DOHH2 (cell line): ENCODE measurements at regions not wholly inside any gene's neighbourhood (a gene's known extent, or its start where the extent isn't known, plus 50 kb on each side); places are given as distances from the start of the nearest gene placed in this dataset.
"Not testable (repeated sequence)": the region's sequence is repeated elsewhere in the genome, so short reads cannot be mapped to it uniquely, and the experiment has no call there.

Experiments
- H3F3A ChIP-seq: fragments of 200-600 bp; sonication (generic), shearing (Covaris generic); 2 replicates; pipeline ENCODE4 v1.6.0; 2016; ENCODE audit warnings: antibody characterized with exemption, mild to moderate bottlenecking; ENCODE audit not compliant: control insufficient read depth, insufficient read depth
- H3K27ac ChIP-seq: fragments of 200-600 bp; sonication (generic); 2 replicates; pipeline ENCODE4 v1.5.1; 2014; ENCODE audit warnings: low read depth, mild to moderate bottlenecking, low read length, moderate library complexity
- H3K27me3 ChIP-seq: fragments of 200-600 bp; sonication (generic); 2 replicates; pipeline ENCODE4 v1.6.1; 2014; ENCODE audit warnings: mild to moderate bottlenecking, low read length, mixed read lengths; ENCODE audit not compliant: control insufficient read depth
- H3K36me3 ChIP-seq: fragments of 200-600 bp; sonication (generic); 2 replicates; pipeline ENCODE4 v1.6.1; 2014; ENCODE audit warnings: mild to moderate bottlenecking, low read length, moderate library complexity, mixed read lengths; ENCODE audit not compliant: control insufficient read depth
- H3K4me1 ChIP-seq: fragments of 200-600 bp; sonication (generic); 2 replicates; pipeline ENCODE4 v1.6.1; 2014; ENCODE audit warnings: mild to moderate bottlenecking, low read length, mixed read lengths; ENCODE audit not compliant: control insufficient read depth
- H3K4me2 ChIP-seq: fragments of 200-600 bp; sonication (generic); 2 replicates; pipeline ENCODE4 v1.6.0; 2014; ENCODE audit warnings: mild to moderate bottlenecking, low read length, moderate library complexity
- H3K4me3 ChIP-seq: fragments of 200-600 bp; sonication (generic); 2 replicates; pipeline ENCODE4 v1.5.1; 2014; ENCODE audit warnings: mild to moderate bottlenecking, low read length, mixed read lengths
- H3K79me2 ChIP-seq: fragments of 200-600 bp; sonication (generic); 2 replicates; pipeline ENCODE4 v1.6.1; 2014; ENCODE audit warnings: mild to moderate bottlenecking, low read length, mixed read lengths; ENCODE audit not compliant: control insufficient read depth
- H3K9me2 ChIP-seq: fragments of 200-600 bp; sonication (generic); replicated peaks from 2 replicates; pipeline ENCODE4 v1.6.1; 2014; ENCODE audit warnings: mild to moderate bottlenecking, low read length, mixed read lengths; ENCODE audit not compliant: control insufficient read depth
- H3K9me3 ChIP-seq: fragments of 200-600 bp; sonication (generic); 2 replicates; pipeline ENCODE4 v1.6.1; 2014; ENCODE audit warnings: antibody characterized with exemption, low read length, mixed read lengths; ENCODE audit not compliant: control insufficient read depth, insufficient read depth
- H4K20me1 ChIP-seq: fragments of 200-600 bp; sonication (generic); 2 replicates; pipeline ENCODE4 v1.6.0; 2014; ENCODE audit warnings: low read depth, mild to moderate bottlenecking, antibody characterized with exemption, low read length, moderate library complexity; ENCODE audit not compliant: control insufficient read depth, insufficient read depth
- EZH2phosphoT487 ChIP-seq: fragments of 200-600 bp; sonication (generic); IDR thresholded peaks from 2 replicates; pipeline ENCODE4 v1.6.1; 2017; ENCODE audit warnings: borderline replicate concordance, mild to moderate bottlenecking, antibody characterized with exemption, low read length, moderate library complexity, mixed read lengths
- TF ChIP-seq, protein P1 (sequence below): fragments of 200-600 bp; sonication (generic); IDR thresholded peaks from one replicate; pipeline ENCODE4 v1.5.1; 2014; ENCODE audit warnings: antibody characterized with exemption, mild to moderate bottlenecking, low read depth, low read length; ENCODE audit not compliant: poor library complexity, severe bottlenecking

DNA sequence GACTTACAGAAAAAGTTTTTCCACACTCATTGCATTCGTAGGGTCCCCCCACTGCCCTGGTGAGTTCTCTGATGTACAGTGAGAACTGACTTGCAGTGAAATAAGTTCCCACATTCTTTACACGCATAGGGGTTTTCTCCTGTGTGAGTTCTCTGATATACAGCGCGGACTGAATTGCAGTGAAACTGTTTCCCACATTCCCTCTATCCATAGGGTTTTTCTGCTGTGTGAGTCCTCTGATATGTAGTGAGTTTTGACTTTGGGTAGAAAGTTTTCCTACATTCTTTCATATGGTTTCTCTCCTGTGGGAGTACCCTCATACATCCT lies 147.0 kb downstream of the GLRX3 start:
- H3K27ac ChIP-seq, result no peak overlapping the region
- H3K36me3 ChIP-seq, result no peaks in the 10 kb centered on the region
- no peaks in the 10 kb centered on the region for H4K20me1 ChIP-seq
- H3F3A ChIP-seq, result no peaks in the 10 kb centered on the region
- H3K79me2 ChIP-seq, result no peaks in the 10 kb centered on the region
- H3K9me3 ChIP-seq, result peaks cover 43% of the 10 kb centered on the region; the same call in 1 of the 2 replicates
- H3K4me3 ChIP-seq, result no peak overlapping the region
- H3K4me1 ChIP-seq, result no peaks in the 10 kb centered on the region
- H3K9me2 ChIP-seq, result no peaks in the 10 kb centered on the region
- H3K4me2 ChIP-seq, result no peak overlapping the region
- no peaks in the 10 kb centered on the region for H3K27me3 ChIP-seq
- TF ChIP-seq EZH2phosphoT487, result no peak
- TF ChIP-seq, protein P1, sequence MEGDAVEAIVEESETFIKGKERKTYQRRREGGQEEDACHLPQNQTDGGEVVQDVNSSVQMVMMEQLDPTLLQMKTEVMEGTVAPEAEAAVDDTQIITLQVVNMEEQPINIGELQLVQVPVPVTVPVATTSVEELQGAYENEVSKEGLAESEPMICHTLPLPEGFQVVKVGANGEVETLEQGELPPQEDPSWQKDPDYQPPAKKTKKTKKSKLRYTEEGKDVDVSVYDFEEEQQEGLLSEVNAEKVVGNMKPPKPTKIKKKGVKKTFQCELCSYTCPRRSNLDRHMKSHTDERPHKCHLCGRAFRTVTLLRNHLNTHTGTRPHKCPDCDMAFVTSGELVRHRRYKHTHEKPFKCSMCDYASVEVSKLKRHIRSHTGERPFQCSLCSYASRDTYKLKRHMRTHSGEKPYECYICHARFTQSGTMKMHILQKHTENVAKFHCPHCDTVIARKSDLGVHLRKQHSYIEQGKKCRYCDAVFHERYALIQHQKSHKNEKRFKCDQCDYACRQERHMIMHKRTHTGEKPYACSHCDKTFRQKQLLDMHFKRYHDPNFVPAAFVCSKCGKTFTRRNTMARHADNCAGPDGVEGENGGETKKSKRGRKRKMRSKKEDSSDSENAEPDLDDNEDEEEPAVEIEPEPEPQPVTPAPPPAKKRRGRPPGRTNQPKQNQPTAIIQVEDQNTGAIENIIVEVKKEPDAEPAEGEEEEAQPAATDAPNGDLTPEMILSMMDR, result no peak

GRCh38 chr10:130295761-130296160 lies 159.6 kb downstream of the GLRX3 start:
- H3K9me3 ChIP-seq, H4K20me1 ChIP-seq, H3K27me3 ChIP-seq: not testable (repeated sequence)

DNA sequence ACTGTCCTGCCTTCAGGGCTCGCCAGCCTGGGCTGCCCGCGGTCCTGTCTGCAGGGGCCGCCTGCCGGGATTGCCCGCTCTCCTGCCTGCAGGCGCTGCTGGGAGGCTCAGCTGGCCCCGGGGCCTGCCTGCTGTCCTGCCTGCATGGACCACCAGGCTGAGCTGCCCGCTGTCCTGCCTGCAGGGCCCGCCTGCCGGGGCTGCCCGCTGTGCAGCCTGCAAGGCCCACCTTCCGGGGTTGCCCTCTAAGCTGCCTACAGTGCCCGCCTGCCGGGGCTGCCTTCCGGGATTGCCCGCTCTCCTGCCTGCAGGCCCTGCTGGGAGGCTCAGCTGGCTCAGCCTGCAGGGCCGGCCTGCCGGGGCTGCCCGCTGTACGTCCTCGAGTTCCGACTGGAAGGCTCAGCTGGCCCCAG lies 164.4 kb downstream of the GLRX3 start:
- no peak overlapping the region for H3K4me2 ChIP-seq
- H3K4me3 ChIP-seq, result no peak overlapping the region
- H3K9me2 ChIP-seq, result no peaks in the 10 kb centered on the region
- no peaks in the 10 kb centered on the region for H4K20me1 ChIP-seq
- H3K4me1 ChIP-seq, result no peaks in the 10 kb centered on the region
- TF ChIP-seq, protein P1, result no peak
- TF ChIP-seq EZH2phosphoT487, result no peak
- no peaks in the 10 kb centered on the region for H3K79me2 ChIP-seq
- no peaks in the 10 kb centered on the region for H3K36me3 ChIP-seq
- no peaks in the 10 kb centered on the region; the same call in 1 of the 2 replicates for H3K9me3 ChIP-seq
- H3K27me3 ChIP-seq, result no peaks in the 10 kb centered on the region
- H3F3A ChIP-seq, result no peaks in the 10 kb centered on the region
- H3K27ac ChIP-seq, result no peak overlapping the region

More at GRCh38 chr10:130295761-130296160, 159.6 kb downstream of the GLRX3 start:
- not testable (repeated sequence) for H3K9me2 ChIP-seq, H3K4me2 ChIP-seq, H3K36me3 ChIP-seq, H3F3A ChIP-seq, H3K4me1 ChIP-seq, H3K27ac ChIP-seq, H3K79me2 ChIP-seq, H3K4me3 ChIP-seq

GRCh38 chr10:130301021-130301892 lies 165.1 kb downstream of the GLRX3 start:
- Histone ChIP-seq H3K36me3 (no peaks in the 10 kb centered on the region), H3F3A (no peaks in the 10 kb centered on the region), H3K4me1 (no peaks in the 10 kb centered on the region), H3K9me3 (no peaks in the 10 kb centered on the region; the same call in 1 of the 2 replicates), H3K27ac (no peak overlapping the region), H4K20me1 (no peaks in the 10 kb centered on the region), H3K4me3 (no peak overlapping the region), H3K9me2 (no peaks in the 10 kb centered on the region), H3K4me2 (no peak overlapping the region), H3K27me3 (no peaks in the 10 kb centered on the region), H3K79me2 (no peaks in the 10 kb centered on the region)
- TF ChIP-seq, protein P1, result no peak
- no peak for TF ChIP-seq EZH2phosphoT487
